ENCODE measurements at regions not wholly inside any gene's neighbourhood (a gene's known extent, or its start where the extent isn't known, plus 50 kb on each side); places are given as distances from the start of the nearest gene placed in this dataset.

DNA sequence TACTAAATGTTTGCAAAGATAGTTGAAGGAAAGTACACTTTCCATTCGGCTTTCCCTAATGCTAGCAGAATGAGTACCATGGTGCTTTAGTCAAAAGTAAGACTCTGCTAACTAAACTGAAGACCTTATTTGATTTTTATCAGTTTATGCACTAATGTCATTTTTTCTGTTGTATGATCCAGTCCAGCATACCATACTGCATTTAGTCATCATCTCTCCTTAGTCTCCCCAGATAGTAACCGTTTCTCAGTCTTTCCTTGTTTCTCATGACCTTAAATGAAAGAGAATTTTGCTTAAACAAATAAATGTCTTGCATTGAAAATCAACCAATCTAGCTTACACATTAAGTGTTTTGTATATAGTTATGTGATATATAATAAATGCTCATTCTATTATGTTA lies 529.5 kb upstream of the SEMA3D start:
- TF ChIP-seq, protein P1, sequence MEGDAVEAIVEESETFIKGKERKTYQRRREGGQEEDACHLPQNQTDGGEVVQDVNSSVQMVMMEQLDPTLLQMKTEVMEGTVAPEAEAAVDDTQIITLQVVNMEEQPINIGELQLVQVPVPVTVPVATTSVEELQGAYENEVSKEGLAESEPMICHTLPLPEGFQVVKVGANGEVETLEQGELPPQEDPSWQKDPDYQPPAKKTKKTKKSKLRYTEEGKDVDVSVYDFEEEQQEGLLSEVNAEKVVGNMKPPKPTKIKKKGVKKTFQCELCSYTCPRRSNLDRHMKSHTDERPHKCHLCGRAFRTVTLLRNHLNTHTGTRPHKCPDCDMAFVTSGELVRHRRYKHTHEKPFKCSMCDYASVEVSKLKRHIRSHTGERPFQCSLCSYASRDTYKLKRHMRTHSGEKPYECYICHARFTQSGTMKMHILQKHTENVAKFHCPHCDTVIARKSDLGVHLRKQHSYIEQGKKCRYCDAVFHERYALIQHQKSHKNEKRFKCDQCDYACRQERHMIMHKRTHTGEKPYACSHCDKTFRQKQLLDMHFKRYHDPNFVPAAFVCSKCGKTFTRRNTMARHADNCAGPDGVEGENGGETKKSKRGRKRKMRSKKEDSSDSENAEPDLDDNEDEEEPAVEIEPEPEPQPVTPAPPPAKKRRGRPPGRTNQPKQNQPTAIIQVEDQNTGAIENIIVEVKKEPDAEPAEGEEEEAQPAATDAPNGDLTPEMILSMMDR (IDR thresholded peaks at IDR 0.05; ENCODE audit: low read length), result no peak
- no peak for TF ChIP-seq EZH2 (IDR thresholded peaks at IDR 0.05; ENCODE audit: borderline replicate concordance, low read length)

Data from OCI-LY1 (cell line).